Loucy (cell line): ENCODE measurements at regions not wholly inside any gene's neighbourhood (a gene's known extent, or its start where the extent isn't known, plus 50 kb on each side); places are given as distances from the start of the nearest gene placed in this dataset.
A peak's percentile ranks its signal among the peaks of the same experiment; 100 is the strongest.

Source experiments
- H2AFZ ChIP-seq: fragments of 200-600 bp; sonication (generic); 2 replicates; pipeline ENCODE4 v1.6.0; 2016; ENCODE audit warnings: antibody characterized with exemption, mild to moderate bottlenecking, low read length, moderate library complexity
- H3F3A ChIP-seq: fragments of 200-600 bp; 2 replicates; pipeline ENCODE4 v1.6.0; 2016; ENCODE audit warnings: antibody characterized with exemption, low read depth, mild to moderate bottlenecking
- H3K27me3 ChIP-seq: fragments of 200-600 bp; sonication (generic); 2 replicates; pipeline ENCODE4 v1.6.1; 2014; ENCODE audit warnings: low read length, mild to moderate bottlenecking; ENCODE audit not compliant: insufficient read depth, poor library complexity, severe bottlenecking
- H3K36me3 ChIP-seq: fragments of 200-600 bp; sonication (generic); 2 replicates; pipeline ENCODE4 v1.6.1; 2016; ENCODE audit warnings: low read length; ENCODE audit not compliant: insufficient read depth
- H3K4me1 ChIP-seq: fragments of 200-600 bp; sonication (generic); 2 replicates; pipeline ENCODE4 v1.5.1; 2014; ENCODE audit warnings: low read length, mild to moderate bottlenecking; ENCODE audit not compliant: insufficient read depth, poor library complexity, severe bottlenecking
- H3K4me2 ChIP-seq: fragments of 200-600 bp; sonication (generic); 2 replicates; pipeline ENCODE4 v1.6.0; 2014; ENCODE audit warnings: antibody characterized with exemption, low read length, low read depth, mild to moderate bottlenecking; ENCODE audit not compliant: poor library complexity, severe bottlenecking
- H3K4me3 ChIP-seq: fragments of 200-600 bp; sonication (generic); 2 replicates; pipeline ENCODE4 v1.5.1; 2014; ENCODE audit warnings: low read length, mild to moderate bottlenecking, mixed read lengths; ENCODE audit not compliant: poor library complexity, severe bottlenecking
- H3K79me2 ChIP-seq: fragments of 200-600 bp; sonication (generic); 2 replicates; pipeline ENCODE4 v1.6.1; 2014; ENCODE audit warnings: low read length; ENCODE audit not compliant: insufficient read depth
- H3K9ac ChIP-seq: fragments of 200-600 bp; sonication (generic); 2 replicates; pipeline ENCODE4 v1.6.0; 2014; ENCODE audit warnings: mild to moderate bottlenecking, low read depth, low read length, moderate library complexity; ENCODE audit not compliant: poor library complexity, severe bottlenecking
- H3K9me2 ChIP-seq: fragments of 200-600 bp; sonication (generic); replicated peaks from 2 replicates; pipeline ENCODE4 v1.6.1; 2016; ENCODE audit warnings: low read depth, low read length, mixed read lengths
- H3K9me3 ChIP-seq: fragments of 200-600 bp; sonication (generic); 2 replicates; pipeline ENCODE4 v1.6.1; 2014; ENCODE audit warnings: mild to moderate bottlenecking, antibody characterized with exemption, low read length, low read depth; ENCODE audit not compliant: insufficient read depth
- H4K20me1 ChIP-seq: fragments of 200-600 bp; sonication (generic); 2 replicates; pipeline ENCODE4 v1.6.0; 2014; ENCODE audit warnings: antibody characterized with exemption, low read length, mild to moderate bottlenecking; ENCODE audit not compliant: insufficient read depth, poor library complexity, severe bottlenecking
- EZH2phosphoT487 ChIP-seq: fragments of 200-600 bp; IDR thresholded peaks from 2 replicates; pipeline ENCODE4 v1.6.1; 2018; ENCODE audit warnings: antibody characterized with exemption, mild to moderate bottlenecking, moderate library complexity, borderline replicate concordance
- TF ChIP-seq, protein P1 (sequence below): fragments of 200-600 bp; sonication (generic); conservative IDR thresholded peaks from 2 replicates; pipeline ENCODE4 v1.5.1; 2014; ENCODE audit warnings: mild to moderate bottlenecking, antibody characterized with exemption, low read length

DNA sequence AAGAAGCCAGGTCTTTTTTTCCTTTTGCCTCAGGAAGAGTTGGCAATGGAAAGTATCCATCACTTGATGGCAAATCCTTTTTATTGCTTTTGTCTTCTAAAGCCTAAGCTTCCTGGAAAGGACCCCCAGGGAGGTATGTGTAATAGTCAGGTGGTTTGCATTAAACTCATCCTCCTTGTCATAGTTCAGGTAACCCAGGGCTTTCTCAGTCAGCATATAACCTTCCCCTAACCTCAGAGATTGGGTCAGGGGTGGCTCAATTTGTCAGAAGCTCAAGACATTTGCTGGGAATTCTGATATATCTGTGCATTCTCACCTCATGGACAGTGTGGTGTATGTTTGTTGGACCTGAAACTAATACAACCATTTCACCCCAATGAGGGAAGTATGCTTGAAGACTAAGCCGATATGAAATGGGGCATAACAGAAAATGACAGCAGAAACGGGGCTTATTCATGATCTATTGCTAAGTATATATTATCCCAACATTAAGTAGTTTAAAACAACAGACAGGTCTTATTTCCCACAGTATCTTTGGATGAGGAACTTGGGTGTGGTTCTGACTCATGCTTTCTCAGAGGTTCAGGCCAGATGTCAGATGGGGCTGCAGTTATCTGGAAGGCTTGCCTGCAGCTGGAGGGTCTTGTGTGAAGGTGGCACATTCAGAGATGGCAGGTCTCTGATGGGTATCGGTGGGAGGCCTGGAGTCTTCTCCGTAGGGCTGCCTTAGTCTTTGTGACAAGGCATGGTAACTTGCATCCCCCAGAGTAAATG, 135.8 kb upstream of the SPON1 start:
- H3K4me2 ChIP-seq: no peak overlapping the region
- no peaks in the 10 kb centered on the region for H3K36me3 ChIP-seq
- no peak overlapping the region for H3K9ac ChIP-seq
- no peaks in the 10 kb centered on the region for H3K27me3 ChIP-seq
- H3K9me3 ChIP-seq: 0 out of 2 replicates have a peak, but pooled peaks cover 6% of the 10 kb centered on the region
- no peak overlapping the region for H2AFZ ChIP-seq
- no peak for TF ChIP-seq EZH2phosphoT487
- TF ChIP-seq, protein P1, sequence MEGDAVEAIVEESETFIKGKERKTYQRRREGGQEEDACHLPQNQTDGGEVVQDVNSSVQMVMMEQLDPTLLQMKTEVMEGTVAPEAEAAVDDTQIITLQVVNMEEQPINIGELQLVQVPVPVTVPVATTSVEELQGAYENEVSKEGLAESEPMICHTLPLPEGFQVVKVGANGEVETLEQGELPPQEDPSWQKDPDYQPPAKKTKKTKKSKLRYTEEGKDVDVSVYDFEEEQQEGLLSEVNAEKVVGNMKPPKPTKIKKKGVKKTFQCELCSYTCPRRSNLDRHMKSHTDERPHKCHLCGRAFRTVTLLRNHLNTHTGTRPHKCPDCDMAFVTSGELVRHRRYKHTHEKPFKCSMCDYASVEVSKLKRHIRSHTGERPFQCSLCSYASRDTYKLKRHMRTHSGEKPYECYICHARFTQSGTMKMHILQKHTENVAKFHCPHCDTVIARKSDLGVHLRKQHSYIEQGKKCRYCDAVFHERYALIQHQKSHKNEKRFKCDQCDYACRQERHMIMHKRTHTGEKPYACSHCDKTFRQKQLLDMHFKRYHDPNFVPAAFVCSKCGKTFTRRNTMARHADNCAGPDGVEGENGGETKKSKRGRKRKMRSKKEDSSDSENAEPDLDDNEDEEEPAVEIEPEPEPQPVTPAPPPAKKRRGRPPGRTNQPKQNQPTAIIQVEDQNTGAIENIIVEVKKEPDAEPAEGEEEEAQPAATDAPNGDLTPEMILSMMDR: no peak
- H3K4me3 ChIP-seq: no peak overlapping the region
- no peaks in the 10 kb centered on the region for H4K20me1 ChIP-seq
- H3F3A ChIP-seq: no peaks in the 10 kb centered on the region
- no peaks in the 10 kb centered on the region for H3K79me2 ChIP-seq
- H3K4me1 ChIP-seq: no peaks in the 10 kb centered on the region
- H3K9me2 ChIP-seq: no peaks in the 10 kb centered on the region

DNA sequence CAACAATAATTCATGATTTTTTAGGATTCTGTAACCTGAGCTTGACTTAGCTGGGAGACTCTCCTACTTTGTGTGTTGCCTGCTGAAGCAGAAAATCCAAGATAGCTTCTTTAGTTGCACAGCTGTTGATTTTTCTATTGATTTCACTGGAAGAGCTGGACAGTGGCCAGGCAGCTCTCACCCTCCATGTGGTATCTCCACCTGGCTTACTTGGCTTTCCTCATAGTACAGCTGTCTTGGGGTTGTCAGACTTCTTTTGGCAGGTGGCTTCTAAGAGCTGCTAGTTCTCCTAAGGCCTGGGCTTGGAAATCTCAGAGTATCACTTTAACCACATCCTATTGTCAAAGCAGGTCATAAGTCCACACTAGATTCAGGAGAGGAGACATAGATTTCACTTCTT, 130.8 kb upstream of the SPON1 start:
- no peaks in the 10 kb centered on the region for H3F3A ChIP-seq
- no peak for TF ChIP-seq EZH2phosphoT487
- TF ChIP-seq, protein P1: no peak
- H3K27me3 ChIP-seq: no peaks in the 10 kb centered on the region
- H3K79me2 ChIP-seq: no peaks in the 10 kb centered on the region
- no peak overlapping the region for H3K4me2 ChIP-seq
- no peaks in the 10 kb centered on the region for H4K20me1 ChIP-seq
- peaks cover 10% of the 10 kb centered on the region for H3K4me1 ChIP-seq
- H3K9me2 ChIP-seq: no peaks in the 10 kb centered on the region
- H2AFZ ChIP-seq: no peak overlapping the region
- no peaks in the 10 kb centered on the region for H3K36me3 ChIP-seq
- H3K4me3 ChIP-seq: no peak overlapping the region
- 0 out of 2 replicates have a peak, but pooled peaks cover 6% of the 10 kb centered on the region for H3K9me3 ChIP-seq
- H3K9ac ChIP-seq: no peak overlapping the region

DNA sequence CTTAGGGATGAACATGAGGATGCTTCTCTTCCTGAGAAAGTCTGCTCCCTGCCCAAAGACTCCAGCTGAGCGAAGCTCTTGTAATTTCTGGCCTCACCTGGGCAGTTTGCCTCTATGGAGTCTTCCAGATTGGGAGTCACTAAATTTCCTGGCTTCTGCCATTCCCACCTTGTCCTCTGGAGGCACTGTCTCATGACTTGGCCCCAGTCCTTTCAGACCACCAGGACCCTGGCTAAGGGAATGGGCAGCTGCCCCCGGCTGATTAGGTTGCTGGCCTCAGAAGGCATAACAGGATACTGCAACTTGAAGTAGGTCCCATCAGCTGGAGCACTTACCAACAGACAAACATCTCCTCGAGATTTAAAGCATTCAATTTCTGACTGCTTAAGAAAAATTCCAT, 128.1 kb upstream of the SPON1 start:
- H3K9me2 ChIP-seq: no peaks in the 10 kb centered on the region
- no peaks in the 10 kb centered on the region for H4K20me1 ChIP-seq
- no peaks in the 10 kb centered on the region for H3K36me3 ChIP-seq
- H3K27me3 ChIP-seq: no peaks in the 10 kb centered on the region
- H3K9ac ChIP-seq: no peak overlapping the region
- no peak overlapping the region for H3K4me3 ChIP-seq
- H2AFZ ChIP-seq: no peak overlapping the region
- H3F3A ChIP-seq: no peaks in the 10 kb centered on the region
- 0 out of 2 replicates have a peak, but pooled peaks cover 3% of the 10 kb centered on the region for H3K9me3 ChIP-seq
- H3K4me2 ChIP-seq: no peak overlapping the region
- H3K79me2 ChIP-seq: no peaks in the 10 kb centered on the region
- TF ChIP-seq, protein P1: peak; percentile 69
- TF ChIP-seq EZH2phosphoT487: no peak
- H3K4me1 ChIP-seq: peaks cover 14% of the 10 kb centered on the region
